ENCODE measurements at regions not wholly inside any gene's neighbourhood (a gene's known extent, or its start where the extent isn't known, plus 50 kb on each side); places are given as distances from the start of the nearest gene placed in this dataset.

DNA sequence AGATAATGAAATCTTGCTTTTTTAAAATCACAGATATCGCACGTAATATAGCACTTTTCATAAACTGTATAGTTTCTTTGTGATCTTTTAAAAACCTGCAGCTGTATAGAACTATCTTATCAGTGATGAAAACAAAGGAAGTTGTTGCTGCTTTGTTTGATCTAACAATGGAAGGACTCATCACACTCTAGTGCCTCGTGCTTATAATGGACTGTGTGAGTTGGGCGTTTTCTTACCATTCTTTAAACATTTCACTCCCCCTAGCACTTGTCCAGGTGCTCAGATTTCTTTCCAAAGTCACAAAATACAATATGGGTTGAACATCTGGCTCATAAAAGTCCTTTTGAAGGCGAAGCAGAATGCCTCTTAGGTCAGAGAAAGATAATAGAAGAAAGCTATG is 94.8 kb upstream of the SPATS2L start:
- no peak for TF ChIP-seq POLR2A (IDR thresholded peaks at IDR 0.05; ENCODE audit: low read length)
- no peak for TF ChIP-seq GATA1 (IDR thresholded peaks at IDR 0.05; ENCODE audit: low read depth, low read length)

Measured in erythroblast (primary cell).